KMS-11 (cell line): ENCODE measurements at regions not wholly inside any gene's neighbourhood (a gene's known extent, or its start where the extent isn't known, plus 50 kb on each side); places are given as distances from the start of the nearest gene placed in this dataset.

Experiments
- H2AFZ ChIP-seq: fragments of 200-600 bp; sonication (generic); 2 replicates; pipeline ENCODE4 v1.6.1; 2016; ENCODE audit warnings: antibody characterized with exemption, mixed run types, low read depth
- H3K27ac ChIP-seq: fragments of 200-600 bp; sonication (generic); 2 replicates; pipeline ENCODE4 v1.6.1; 2016; ENCODE audit warnings: mild to moderate bottlenecking, mixed run types
- H3K27me3 ChIP-seq: fragments of 200-600 bp; sonication (generic); 2 replicates; pipeline ENCODE4 v1.6.1; 2017; ENCODE audit warnings: mild to moderate bottlenecking, low read depth, mixed run types, moderate library complexity; ENCODE audit not compliant: insufficient read depth
- H3K36me3 ChIP-seq: fragments of 200-600 bp; sonication (generic); 2 replicates; pipeline ENCODE4 v1.6.1; 2017; ENCODE audit warnings: mild to moderate bottlenecking, mixed run types; ENCODE audit not compliant: insufficient read depth
- H3K4me1 ChIP-seq: fragments of 200-600 bp; sonication (generic); 2 replicates; pipeline ENCODE4 v1.6.1; 2016; ENCODE audit warnings: mild to moderate bottlenecking, low read depth, mixed run types; ENCODE audit not compliant: poor library complexity, severe bottlenecking
- H3K4me2 ChIP-seq: fragments of 200-600 bp; sonication (generic); 2 replicates; pipeline ENCODE4 v1.7.0; 2016; ENCODE audit warnings: mild to moderate bottlenecking, mixed run types
- H3K4me3 ChIP-seq: fragments of 200-600 bp; sonication (generic); IDR thresholded peaks from 2 replicates; pipeline ENCODE4 v1.6.1; 2017; ENCODE audit warnings: low read depth, low read length, mixed read lengths; ENCODE audit not compliant: insufficient read depth
- H3K79me2 ChIP-seq: fragments of 200-600 bp; sonication (generic); 2 replicates; pipeline ENCODE4 v1.6.1; 2016; ENCODE audit warnings: low read depth, mixed run types; ENCODE audit not compliant: insufficient read depth
- H3K9ac ChIP-seq: fragments of 200-600 bp; sonication (generic); 2 replicates; pipeline ENCODE4 v1.6.1; 2016; ENCODE audit warnings: mild to moderate bottlenecking, mixed run types
- H4K20me1 ChIP-seq: fragments of 200-600 bp; sonication (generic); 2 replicates; pipeline ENCODE4 v1.6.1; 2016; ENCODE audit warnings: mild to moderate bottlenecking, mixed run types; ENCODE audit not compliant: insufficient read depth
- CTCF ChIP-seq: fragments of 200-600 bp; sonication (generic); conservative IDR thresholded peaks from 2 replicates; pipeline ENCODE4 v1.6.1; 2017; ENCODE audit warnings: low read depth, mild to moderate bottlenecking, antibody characterized with exemption, low read length, moderate library complexity, mixed read lengths

GRCh38 chr7:25846722-25847121 is 305.3 kb upstream of the NFE2L3 start:
- H3K4me1 ChIP-seq = peaks cover 1% of the 10 kb centered on the region

GRCh38 chr7:25847336-25848070 is 304.5 kb upstream of the NFE2L3 start:
- peaks cover 1% of the 10 kb centered on the region; the same call in 1 of the 2 replicates for H3K27me3 ChIP-seq
- H3K4me1 ChIP-seq = peaks cover 5% of the 10 kb centered on the region
- no peak overlapping the region for H3K27ac ChIP-seq
- no peak for TF ChIP-seq CTCF
- H3K4me3 ChIP-seq = no peak overlapping the region
- no peak overlapping the region for H3K9ac ChIP-seq
- H3K36me3 ChIP-seq = no peaks in the 10 kb centered on the region
- H4K20me1 ChIP-seq = no peaks in the 10 kb centered on the region
- H2AFZ ChIP-seq = no peak overlapping the region
- H3K79me2 ChIP-seq = no peaks in the 10 kb centered on the region
- no peak overlapping the region for H3K4me2 ChIP-seq

More at GRCh38 chr7:25846722-25847121, 305.3 kb upstream of the NFE2L3 start:
- Histone ChIP-seq H3K36me3 (no peaks in the 10 kb centered on the region), H3K9ac (no peak overlapping the region), H3K4me2 (no peak overlapping the region), H3K4me3 (no peak overlapping the region), H3K79me2 (no peaks in the 10 kb centered on the region), H3K27me3 (no peaks in the 10 kb centered on the region), H2AFZ (no peak overlapping the region), H3K27ac (no peak overlapping the region), H4K20me1 (no peaks in the 10 kb centered on the region)
- no peak for TF ChIP-seq CTCF

GRCh38 chr7:25849500-25850184 is 302.4 kb upstream of the NFE2L3 start:
- no peak overlapping the region for H3K4me2 ChIP-seq
- no peak overlapping the region for H2AFZ ChIP-seq

GRCh38 chr7:25850216-25850615 is 301.8 kb upstream of the NFE2L3 start:
- no peak overlapping the region for H3K9ac ChIP-seq
- H3K79me2 ChIP-seq = no peaks in the 10 kb centered on the region
- no peak overlapping the region for H3K4me2 ChIP-seq
- H3K27ac ChIP-seq = no peak overlapping the region
- no peaks in the 10 kb centered on the region for H4K20me1 ChIP-seq
- H3K4me3 ChIP-seq = no peak overlapping the region
- H2AFZ ChIP-seq = no peak overlapping the region
- no peak for TF ChIP-seq CTCF
- no peaks in the 10 kb centered on the region for H3K36me3 ChIP-seq
- peaks cover 27% of the 10 kb centered on the region for H3K27me3 ChIP-seq
- peaks cover 18% of the 10 kb centered on the region for H3K4me1 ChIP-seq

More at GRCh38 chr7:25849500-25850184, 302.4 kb upstream of the NFE2L3 start:
- Histone ChIP-seq H3K4me1 (peaks cover 13% of the 10 kb centered on the region), H3K79me2 (no peaks in the 10 kb centered on the region), H4K20me1 (no peaks in the 10 kb centered on the region), H3K27me3 (peaks cover 22% of the 10 kb centered on the region), H3K9ac (no peak overlapping the region), H3K36me3 (no peaks in the 10 kb centered on the region), H3K4me3 (no peak overlapping the region), H3K27ac (no peak overlapping the region)
- no peak for TF ChIP-seq CTCF
